Left colon (tissue), 2 donors: ENCODE measurements at regions not wholly inside any gene's neighbourhood (a gene's known extent, or its start where the extent isn't known, plus 50 kb on each side); places are given as distances from the start of the nearest gene placed in this dataset.
A peak's percentile ranks its signal among the peaks of the same experiment; 100 is the strongest.

Experiments
- ATAC-seq: fragments of 200-7000 bp; cut with Tn5 transposase; one replicate; pipeline ENCODE4 v1.9.1; 2020; ENCODE audit warnings: mild to moderate bottlenecking, moderate library complexity
- DNase-seq, 2 donors: peaks; one replicate each; pipeline ENCODE4 v3.0.0-alpha.2; 2020
- intact Hi-C, 2 donors: fragments of 100-400 bp; cut with DNase I in 1 of 2; cut with micrococcal nuclease in 1 of 2; formaldehyde crosslinking; loops; one replicate each; pipeline versions ENCODE4 v1.11.2 to v1.14.0; 2022; cut with DNase I, micrococcal nuclease
- donor health status: DM: no; HTN: no; CAD: no.
- donor health status: DM: yes; HTN: yes; CAD: no.

DNA sequence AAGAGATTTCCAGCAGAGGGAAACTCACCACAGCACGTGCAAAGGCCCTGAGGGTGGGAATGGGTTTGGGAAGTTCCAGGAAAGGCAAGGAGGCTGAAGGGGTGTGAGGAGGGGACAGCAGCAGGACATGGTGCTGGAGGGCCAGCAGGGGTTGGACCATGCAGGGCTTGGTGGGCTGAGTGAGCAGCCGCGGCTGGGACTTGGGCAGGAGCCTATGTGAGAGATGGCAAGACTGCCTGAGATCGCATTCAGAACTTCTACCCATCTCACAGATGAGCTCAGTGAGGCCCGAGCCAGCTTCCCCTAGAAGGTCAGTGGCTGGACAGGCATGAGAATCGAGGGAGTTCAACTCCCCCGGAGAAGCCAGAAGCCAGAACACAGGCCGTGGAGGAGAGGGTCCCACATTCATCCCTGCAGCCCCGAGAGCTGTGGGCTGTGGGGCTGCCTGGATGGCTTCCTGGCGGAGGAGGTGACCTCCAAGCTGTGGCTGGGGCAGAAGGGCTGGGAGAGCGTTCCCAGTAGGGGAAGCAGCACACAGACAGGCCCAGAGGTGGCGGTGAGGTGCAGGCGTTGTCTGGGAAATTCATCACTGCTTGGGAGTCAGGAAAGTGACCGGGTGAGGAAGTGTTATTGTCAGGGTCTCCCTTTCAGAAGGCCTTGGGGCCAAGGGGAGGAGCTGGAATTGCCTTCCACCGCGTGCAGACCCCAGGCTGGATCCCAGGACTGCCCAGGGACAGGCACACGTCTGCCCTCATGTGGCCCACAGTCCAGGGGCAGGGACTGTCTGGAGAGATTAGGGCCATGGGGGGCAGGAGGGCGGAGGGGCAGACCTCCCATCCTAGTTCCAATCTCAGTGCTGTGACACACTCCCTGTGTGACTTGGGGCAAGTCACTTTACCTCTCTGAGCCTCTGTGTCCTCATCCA is 103.8 kb downstream of the CEBPB start:
- intact Hi-C loops: no loop called here
- ATAC-seq (no peak), DNase-seq (no peak)

DNA sequence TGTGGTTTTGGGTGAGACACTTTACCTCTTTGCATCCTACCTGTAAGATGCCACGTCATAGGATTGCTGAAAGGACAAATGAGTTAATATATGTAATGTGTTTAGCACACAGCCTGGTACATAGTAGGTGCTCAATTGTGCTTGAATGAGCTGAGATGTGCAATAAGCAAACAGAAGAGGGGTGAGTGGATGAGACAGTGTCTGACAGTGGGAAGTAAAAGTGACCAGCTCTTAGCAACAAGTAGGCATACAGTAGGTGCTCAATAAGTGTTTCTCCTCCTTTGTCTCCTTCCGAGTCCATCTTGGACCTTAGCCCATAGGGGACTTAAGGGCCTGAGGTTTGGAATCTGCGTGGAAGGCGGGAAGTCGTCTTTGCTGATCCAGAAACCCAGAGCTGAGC is 104.7 kb downstream of the CEBPB start:
- intact Hi-C loops: no loop called here
- no peak for DNase-seq
- ATAC-seq: no peak

GRCh38 chr20:50295762-50296449 is 105.3 kb downstream of the CEBPB start:
- no peak for DNase-seq
- intact Hi-C loops: no loop called here
- no peak for ATAC-seq

- ATAC-seq (no peak), DNase-seq (no peak)
- intact Hi-C loops: no loop called here
Measured at GRCh38 chr20:50296450-50297375, 106.1 kb downstream of the CEBPB start.

DNA sequence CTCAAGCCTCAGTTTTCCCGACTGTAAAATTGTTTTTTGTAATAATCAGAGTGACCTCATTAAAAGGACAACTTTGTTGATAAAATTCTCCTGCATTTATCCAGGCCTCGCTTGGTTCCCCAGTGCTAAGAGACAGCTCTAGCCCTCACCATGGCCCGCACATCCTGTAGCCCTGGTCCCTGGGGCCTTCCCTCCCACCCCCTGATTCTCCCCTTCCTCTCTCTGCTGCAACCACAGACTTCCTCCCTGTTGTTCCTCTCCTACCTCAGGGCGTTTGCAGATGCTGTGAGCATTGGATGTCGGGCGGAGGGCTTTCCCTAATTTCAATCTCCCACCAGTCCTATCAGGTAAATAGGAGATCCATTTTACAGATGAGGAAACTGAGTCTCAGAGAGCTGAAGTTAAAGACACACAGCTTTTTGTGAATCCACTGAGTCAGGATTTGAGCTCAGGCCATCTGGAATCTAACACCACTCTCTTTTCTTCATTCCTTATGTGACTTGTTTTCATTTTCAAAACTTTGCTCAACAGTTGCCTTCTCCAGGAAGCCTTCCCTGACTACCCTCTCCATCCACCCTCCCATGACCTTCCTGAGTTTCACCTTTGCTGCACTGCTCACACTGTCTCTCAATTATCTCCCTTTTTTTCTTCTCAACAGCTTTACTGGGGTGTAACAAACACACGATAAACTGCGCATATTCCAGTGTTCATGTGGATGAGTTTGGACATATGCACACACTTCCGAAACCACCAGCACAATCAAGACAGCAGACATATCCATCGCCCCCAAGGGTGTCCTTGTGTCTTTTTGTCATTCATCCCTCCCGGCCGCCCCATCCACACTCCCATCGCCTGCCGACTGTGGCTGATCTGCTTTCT is 107.1 kb downstream of the CEBPB start:
- no peak for ATAC-seq
- intact Hi-C loops: no loop called here
- DNase-seq: no peak

DNA sequence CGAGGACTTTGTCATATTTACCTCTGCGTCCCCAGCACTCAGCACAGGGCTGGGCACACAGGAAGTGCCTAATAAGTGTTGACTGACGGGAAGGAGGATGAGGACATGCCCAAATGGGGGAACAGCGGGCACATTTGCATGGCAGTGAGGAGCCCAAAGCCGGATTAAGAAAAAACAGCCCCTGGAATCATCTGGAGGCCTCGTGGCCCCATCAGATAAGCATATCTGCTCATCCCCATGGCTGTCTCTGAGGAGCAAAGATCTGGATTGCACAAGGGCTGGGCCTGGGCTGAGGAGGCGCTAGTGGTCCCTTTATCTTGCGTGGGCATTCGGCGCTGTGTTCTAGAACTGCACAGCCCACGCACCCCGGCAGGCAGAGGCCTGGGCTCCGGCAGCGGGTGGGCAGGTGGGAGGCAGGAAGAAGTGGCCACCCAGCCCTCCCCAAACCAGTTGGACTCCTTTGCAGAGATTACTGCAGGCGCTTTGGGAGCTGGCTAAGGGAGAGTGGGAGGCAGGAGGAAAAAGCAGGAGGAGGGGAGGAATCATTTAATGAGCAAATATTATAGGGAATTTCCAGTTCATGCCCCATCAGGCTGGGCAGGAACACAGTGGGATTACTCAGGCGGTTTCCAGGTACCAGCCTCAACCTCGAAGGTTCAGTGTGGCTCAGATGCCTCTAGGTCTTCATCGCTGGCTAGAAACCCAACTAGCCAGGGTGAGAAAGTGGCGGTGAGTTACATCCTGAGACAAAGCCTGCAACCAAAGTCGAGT is 108.1 kb downstream of the CEBPB start:
- ATAC-seq: no peak
- intact Hi-C loops: no loop called here
- DNase-seq: no peak

- intact Hi-C loops: no loop called here
- ATAC-seq (no peak), DNase-seq (no peak)
Measured at GRCh38 chr20:50299325-50299629, 108.6 kb downstream of the CEBPB start.

DNA sequence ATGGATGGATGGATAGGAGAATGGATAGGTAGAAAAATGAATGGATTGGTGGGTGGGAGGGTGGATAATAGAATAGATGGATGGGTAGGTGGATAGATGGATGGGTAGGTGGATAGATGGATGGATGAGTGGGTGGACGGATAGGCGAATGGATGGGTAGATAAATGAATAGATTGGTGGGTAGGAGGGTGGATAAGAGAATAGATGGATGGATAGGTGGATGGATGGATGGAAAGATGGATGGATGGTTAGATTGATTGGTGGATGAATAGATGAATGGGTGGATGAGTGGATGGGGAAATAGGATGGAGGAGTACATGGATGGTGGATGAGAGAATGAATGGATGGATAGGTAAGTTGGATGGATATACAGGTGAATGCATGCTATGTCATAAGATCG is 110.5 kb downstream of the CEBPB start:
- intact Hi-C loops: no loop called here
- DNase-seq: no peak
- ATAC-seq: no peak

DNA sequence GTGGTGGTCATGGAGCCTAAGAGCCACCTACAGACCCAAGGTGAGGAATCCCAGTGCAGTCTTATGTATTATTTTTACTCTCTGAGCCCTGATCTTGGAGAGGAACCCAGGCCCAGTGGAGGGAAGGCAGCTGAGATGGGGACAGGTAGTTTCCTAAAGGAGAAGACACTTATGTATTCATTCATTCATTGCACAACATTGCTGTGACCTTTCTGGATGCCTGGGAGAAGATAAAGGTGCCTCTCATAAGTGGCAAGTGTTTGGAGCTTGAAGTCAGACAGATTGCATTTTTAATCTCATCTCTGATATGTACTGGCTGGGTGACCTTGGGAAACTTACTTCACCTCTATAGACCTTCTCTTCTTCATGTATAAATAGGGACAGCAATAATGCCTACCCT is 111.1 kb downstream of the CEBPB start:
- intact Hi-C loops: no loop called here
- ATAC-seq (no peak), DNase-seq (no peak)

GRCh38 chr20:50302341-50303057 is 111.9 kb downstream of the CEBPB start:
- ATAC-seq: no peak
- DNase-seq: no peak
- intact Hi-C loops: no loop called here

GRCh38 chr20:50303573-50304500 is 113.2 kb downstream of the CEBPB start:
- ATAC-seq (peak; percentile 52), DNase-seq (peak; percentile 86 to 90)
- intact Hi-C loops: no loop called here

DNA sequence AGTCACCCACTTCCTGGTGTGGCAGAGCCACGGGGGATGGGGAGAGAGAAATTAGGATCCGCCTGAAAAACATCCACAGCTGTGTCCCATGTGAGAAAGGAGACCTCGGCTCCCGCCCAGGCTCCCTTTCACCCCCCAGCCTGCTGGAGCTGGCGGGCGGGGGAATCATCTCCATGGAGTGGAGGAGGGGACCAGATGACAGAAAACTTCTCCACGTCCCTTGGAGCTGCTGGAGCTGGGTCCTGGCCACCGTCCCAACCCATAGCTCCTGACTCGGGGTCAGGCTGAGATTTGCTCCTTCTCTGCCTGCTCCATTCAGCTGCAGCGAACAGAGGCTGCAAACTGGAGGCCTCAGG is 113.8 kb downstream of the CEBPB start:
- no peak for ATAC-seq
- intact Hi-C loops: no loop called here
- peak in 1 of 2 donors; percentile 76 for DNase-seq

GRCh38 chr20:50304923-50305635 is 114.4 kb downstream of the CEBPB start:
- intact Hi-C loops: no loop called here

GRCh38 chr20:50305636-50306477 is 115.2 kb downstream of the CEBPB start:
- peak; percentile 84 for ATAC-seq
- intact Hi-C loops: no loop called here
- peak; percentile 67 to 75 for DNase-seq

More at GRCh38 chr20:50304923-50305635, 114.4 kb downstream of the CEBPB start:
- DNase-seq (peak; percentile 66 to 92), ATAC-seq (peak; percentile 21)
